ENCODE measurements at regions not wholly inside any gene's neighbourhood (a gene's known extent, or its start where the extent isn't known, plus 50 kb on each side); places are given as distances from the start of the nearest gene placed in this dataset.
A peak's percentile ranks its signal among the peaks of the same experiment; 100 is the strongest.

DNA sequence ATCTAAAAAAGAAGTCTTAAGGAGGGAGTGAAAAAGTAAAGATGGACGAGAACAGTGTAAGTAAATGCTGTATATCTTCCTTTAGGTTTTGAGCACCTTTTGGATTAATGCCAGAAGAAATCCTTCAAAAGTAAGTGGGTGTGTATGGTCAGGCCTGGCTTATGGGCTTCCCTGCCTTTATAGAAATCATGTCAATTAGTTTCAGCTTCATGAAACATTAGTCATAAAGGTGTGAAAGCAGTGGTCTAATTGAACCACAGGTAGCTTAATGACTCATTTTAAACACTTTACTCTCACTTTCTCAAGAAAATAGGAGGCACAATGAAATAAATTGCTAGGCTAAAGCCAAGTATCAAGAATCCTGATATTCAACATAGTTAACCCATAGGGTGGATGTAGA lies 467.4 kb upstream of the DPPA4 start (continued):
- TF ChIP-seq EP300 (IDR thresholded peaks at IDR 0.05; ENCODE audit: borderline replicate concordance in 1 of 2, control insufficient read depth in 1 of 2, low read depth in 2 of 2, low read length in 2 of 2), result peak in 1 of 2 experiments; percentile 39; a peak in 1 of 4 replicates

- Histone ChIP-seq H3K27ac (ENCODE audit: control insufficient read depth, insufficient read depth) (no peak overlapping the region), H3K79me2 (ENCODE audit: control insufficient read depth, insufficient read depth, low read length) (no peaks in the 10 kb centered on the region), H3K27me3 (replicated peaks in 1 of 2; ENCODE audit: control insufficient read depth in 2 of 2, insufficient read depth in 2 of 2, low read length in 1 of 2) (no peaks in the 10 kb centered on the region), H2AFZ (ENCODE audit: control insufficient read depth, low read depth, low read length) (no peak overlapping the region), H3K36me3 (ENCODE audit: control insufficient read depth in 2 of 2, insufficient read depth in 2 of 2, low read length in 1 of 2) (no peaks in the 10 kb centered on the region), H4K20me1 (ENCODE audit: control insufficient read depth, insufficient read depth) (no peaks in the 10 kb centered on the region), H3K9me3 (replicated peaks; ENCODE audit: control insufficient read depth, insufficient read depth, low read length) (no peaks in the 10 kb centered on the region), H3K9ac (ENCODE audit: control insufficient read depth, insufficient read depth, low read length) (no peak overlapping the region), H3K4me1 (ENCODE audit: control insufficient read depth, insufficient read depth, low read length) (no peaks in the 10 kb centered on the region), H3K4me3 (no peak overlapping the region), H3K4me2 (ENCODE audit: control insufficient read depth, insufficient read depth) (no peak overlapping the region)
- ChIA-PET SMC1A (ENCODE audit: uncharacterized antibody, unreplicated experiment) (no interaction called here), RAD21 (ENCODE audit: unreplicated experiment) (no interaction called here), POLR2A (no interaction called here), CTCF (no interaction called here)
- WGBS (ENCODE audit: insufficient coverage, insufficient replicate concordance, low lambda C conversion rate, missing lambda C conversion rate), result 4% methylated on average over 4 of the region's 4 CpGs
- TF ChIP-seq RAD21 (IDR thresholded peaks at IDR 0.05; ENCODE audit: insufficient read depth, low read depth, low read length) (no peak), CBX5 (IDR thresholded peaks at IDR 0.05; ENCODE audit: low read depth) (no peak), GABPA (IDR thresholded peaks at IDR 0.05; ENCODE audit: low read depth) (0 out of 2 replicates have a peak, but pooled peaks have one; percentile 18), BHLHE40 (IDR thresholded peaks at IDR 0.05; ENCODE audit: borderline replicate concordance in 1 of 2, low read depth in 2 of 2, low read length in 1 of 2) (no peak), RUNX3 (IDR thresholded peaks at IDR 0.05; ENCODE audit: low read length) (peak; percentile 39), HDGF (IDR thresholded peaks at IDR 0.05) (no peak), STAT1 (conservative IDR thresholded peaks at IDR 0.05) (no peak), ETV6 (conservative IDR thresholded peaks at IDR 0.05 in 1 of 2, IDR thresholded peaks at IDR 0.05 in 1 of 2; ENCODE audit: borderline replicate concordance in 1 of 2, low read depth in 1 of 2) (peak in 1 of 2 experiments; percentile 78; a peak in 2 of 4 replicates)
- DNase-seq (ENCODE audit: low read depth, low spot score) (no peak), ATAC-seq (peak; percentile 59; the same call in 2 of the 3 replicates), FAIRE-seq (no peak)
- intact Hi-C loops (cut with micrococcal nuclease; ENCODE audit: unreplicated experiment) (no loop called here), in situ Hi-C loops (cut with MboI) (no loop called here)
- BruUV-seq (replicated peaks), result no TSS peak
These were observed 469.6 kb upstream of the DPPA4 start for GRCh38 chr3:109806929-109807328.

All from GM12878 (cell line).